OCI-M2 (cell line): ENCODE measurements at regions not wholly inside any gene's neighbourhood (a gene's known extent, or its start where the extent isn't known, plus 50 kb on each side); places are given as distances from the start of the nearest gene placed in this dataset.
"Not testable (repeated sequence)": the region's sequence is repeated elsewhere in the genome, so short reads cannot be mapped to it uniquely, and the experiment has no call there.

ENCODE experiments used
- DNase-seq: peaks from one replicate; lab custom pipeline; 2025; ENCODE audit not compliant: unreplicated experiment; lab: John Stamatoyannopoulos, UW

GRCh38 chr5:12780536-12780935 is 876.3 kb upstream of the CTNND2 start:
- no peak for DNase-seq

- DNase-seq: no peak
Measured at GRCh38 chr5:12777342-12777741, 873.1 kb upstream of the CTNND2 start.

- no peak for DNase-seq
Measured at GRCh38 chr5:12772276-12772675, 868.0 kb upstream of the CTNND2 start.

GRCh38 chr5:12759377-12759776 is 855.1 kb upstream of the CTNND2 start:
- no peak for DNase-seq

GRCh38 chr5:12757035-12757434 is 852.8 kb upstream of the CTNND2 start:
- DNase-seq: no peak

- DNase-seq: no peak
Measured at GRCh38 chr5:12745537-12745936, 841.3 kb upstream of the CTNND2 start.

GRCh38 chr5:12743582-12743981 is 839.3 kb upstream of the CTNND2 start:
- DNase-seq: no peak

GRCh38 chr5:12730354-12730753 is 826.1 kb upstream of the CTNND2 start:
- DNase-seq: no peak

GRCh38 chr5:12716664-12717063 is 812.4 kb upstream of the CTNND2 start:
- DNase-seq: no peak

- DNase-seq: no peak
Measured at GRCh38 chr5:12707560-12707959, 803.3 kb upstream of the CTNND2 start.

GRCh38 chr5:12704955-12705354 is 800.7 kb upstream of the CTNND2 start:
- DNase-seq: no peak

- DNase-seq: no peak
Measured at GRCh38 chr5:12703254-12703653, 799.0 kb upstream of the CTNND2 start.

GRCh38 chr5:12695651-12696050 is 791.4 kb upstream of the CTNND2 start:
- DNase-seq: no peak

GRCh38 chr5:12691330-12691729 is 787.1 kb upstream of the CTNND2 start:
- no peak for DNase-seq

- no peak for DNase-seq
Measured at GRCh38 chr5:12690361-12690760, 786.1 kb upstream of the CTNND2 start.

GRCh38 chr5:12683249-12683648 is 779.0 kb upstream of the CTNND2 start:
- no peak for DNase-seq

GRCh38 chr5:12679731-12680130 is 775.5 kb upstream of the CTNND2 start:
- no peak for DNase-seq

GRCh38 chr5:12675959-12676358 is 771.7 kb upstream of the CTNND2 start:
- DNase-seq: no peak

- DNase-seq: no peak
Measured at GRCh38 chr5:12672141-12672540, 767.9 kb upstream of the CTNND2 start.

GRCh38 chr5:12669326-12669725 is 765.1 kb upstream of the CTNND2 start:
- no peak for DNase-seq

GRCh38 chr5:12668564-12668963 is 764.3 kb upstream of the CTNND2 start:
- no peak for DNase-seq

- DNase-seq: not testable (repeated sequence)
Measured at GRCh38 chr5:12667818-12668217, 763.6 kb upstream of the CTNND2 start.

GRCh38 chr5:12665772-12666171 is 761.5 kb upstream of the CTNND2 start:
- not testable (repeated sequence) for DNase-seq
